ENCODE measurements at regions not wholly inside any gene's neighbourhood (a gene's known extent, or its start where the extent isn't known, plus 50 kb on each side); places are given as distances from the start of the nearest gene placed in this dataset.

- TF ChIP-seq POLR2A (IDR thresholded peaks at IDR 0.05): no peak
- TF ChIP-seq CTCF (IDR thresholded peaks at IDR 0.05): no peak
Measured at GRCh38 chr2:130288467-130289403, 54.0 kb upstream of the IMP4 start.
